Caco-2 (cell line): ENCODE measurements at regions not wholly inside any gene's neighbourhood (a gene's known extent, or its start where the extent isn't known, plus 50 kb on each side); places are given as distances from the start of the nearest gene placed in this dataset.

Experiments used
- BruUV-seq: library from RNA; stranded (reverse); fragments of 400-500 nt; replicated peaks from 2 replicates; lab custom pipeline; 2021; lab: Mats Ljungman, UMichigan
- CTCF ChIA-PET: fragments of 300-600 bp; sonication (Branson Sonifier 250); formaldehyde crosslinking; loops from one replicate; lab custom pipeline; 2022; ENCODE audit warnings: antibody characterized with exemption; lab: Charles Lee
- POLR2A ChIA-PET: fragments of 300-600 bp; sonication (Branson Sonifier 250); formaldehyde crosslinking; loops from one replicate; lab custom pipeline; 2022; ENCODE audit warnings: antibody characterized with exemption; lab: Charles Lee
- DNase-seq, 2 experiments: peaks; one replicate each; pipeline versions ENCODE4 v3.0.0 to v3.0.0-alpha.2; 2020 to 2022
- H3K27me3 ChIP-seq: replicated peaks from 2 replicates; pipeline ENCODE4 v1.6.0; 2011; ENCODE audit warnings: low read length; ENCODE audit not compliant: control insufficient read depth, insufficient read depth
- H3K36me3 ChIP-seq: 2 replicates; pipeline ENCODE4 v1.5.1; 2011; ENCODE audit warnings: low read length; ENCODE audit not compliant: control insufficient read depth, insufficient read depth
- H3K4me1 ChIP-seq: fragments of 250-450 bp; sonication (Bioruptor Pico); 2 replicates; pipeline ENCODE4 v1.5.1; 2020; ENCODE audit warnings: mild to moderate bottlenecking
- H3K4me3 ChIP-seq: 2 replicates; pipeline ENCODE4 v1.5.1; 2011; ENCODE audit warnings: low read depth, mild to moderate bottlenecking, control low read depth, low read length
- H3K9me3 ChIP-seq: fragments of 250-450 bp; sonication (Bioruptor Pico); 2 replicates; pipeline ENCODE4 v1.5.1; 2020; ENCODE audit warnings: mild to moderate bottlenecking, moderate library complexity
- H3K27ac Mint-ChIP-seq: one replicate; pipeline ENCODE4 v1.8.0; 2022; ENCODE audit warnings: mixed read lengths; ENCODE audit not compliant: unreplicated experiment
- H3K27me3 Mint-ChIP-seq: one replicate; pipeline ENCODE4 v1.8.0; 2022; ENCODE audit warnings: mixed read lengths; ENCODE audit not compliant: insufficient read depth, unreplicated experiment
- H3K36me3 Mint-ChIP-seq: one replicate; pipeline ENCODE4 v1.8.0; 2022; ENCODE audit warnings: mild to moderate bottlenecking, mixed read lengths; ENCODE audit not compliant: insufficient read depth, unreplicated experiment
- H3K4me1 Mint-ChIP-seq: one replicate; pipeline ENCODE4 v1.8.0; 2022; ENCODE audit warnings: low read depth, mixed read lengths; ENCODE audit not compliant: unreplicated experiment
- H3K4me3 Mint-ChIP-seq: one replicate; pipeline ENCODE4 v1.8.0; 2022; ENCODE audit warnings: mild to moderate bottlenecking, moderate library complexity, mixed read lengths; ENCODE audit not compliant: unreplicated experiment
- H3K9me3 Mint-ChIP-seq: one replicate; pipeline ENCODE4 v1.8.0; 2022; ENCODE audit warnings: mixed read lengths; ENCODE audit not compliant: unreplicated experiment
- intact Hi-C: fragments of 100-400 bp; cut with micrococcal nuclease; formaldehyde crosslinking; loops from one replicate; pipeline ENCODE4 v1.10.0; 2022; ENCODE audit not compliant: unreplicated experiment
- TF ChIP-seq, protein P1 (sequence below), 2 experiments: fragments of 200-600 bp in 1 of 2; IDR thresholded peaks; 1 replicate in 1 of 2; 2 replicates in 1 of 2; pipeline versions ENCODE4 v1.5.1 to v1.8.0; 2011 to 2022; ENCODE audit warnings: antibody characterized with exemption in 1 of 2, control low read depth in 1 of 2, inconsistent platforms in 1 of 2, low read depth in 1 of 2, low read length in 1 of 2, mild to moderate bottlenecking in 1 of 2, moderate library complexity in 1 of 2; ENCODE audit not compliant: insufficient read depth in 1 of 2, severe bottlenecking in 1 of 2, unreplicated experiment in 1 of 2

DNA sequence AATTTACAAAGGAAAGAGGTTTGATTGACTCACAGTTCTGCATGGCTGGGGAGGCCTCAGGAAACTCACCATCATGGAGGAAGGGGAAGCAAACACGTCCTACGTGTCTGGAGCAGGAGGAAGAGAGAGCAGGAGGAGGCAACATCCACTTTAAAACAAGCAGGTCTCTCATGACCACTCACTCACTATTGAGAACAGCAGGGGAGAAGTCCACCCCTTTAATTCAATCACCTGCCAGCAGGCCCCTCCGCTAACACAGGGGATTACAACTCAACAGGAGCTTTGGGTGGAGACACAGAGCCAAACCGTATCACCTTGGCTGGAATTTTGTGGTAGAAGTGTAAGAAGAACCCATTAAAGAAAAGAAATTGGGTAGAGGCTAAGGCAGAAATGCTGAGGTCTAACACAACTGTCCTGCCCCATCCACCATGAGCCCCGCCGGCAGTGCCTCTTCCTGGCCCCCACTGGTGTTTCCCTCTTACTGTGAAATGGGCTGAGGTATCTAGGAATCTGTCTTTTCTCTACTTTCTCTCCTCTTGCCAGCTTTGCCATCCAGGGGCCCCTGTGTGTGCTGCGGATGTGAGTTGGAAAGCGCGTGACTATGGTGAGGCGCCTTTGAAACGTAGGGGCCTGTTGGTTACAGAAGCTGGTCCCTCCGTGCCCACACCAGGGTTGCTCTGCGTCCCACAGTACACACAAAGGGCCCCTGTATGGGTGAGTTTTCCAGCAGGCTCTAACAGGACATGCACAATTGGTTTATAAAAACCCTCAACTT lies 108.0 kb upstream of the TMEM132D start:
- Mint-ChIP-seq H3K36me3 (no peaks in the 10 kb centered on the region), H3K9me3 (no peaks in the 10 kb centered on the region), H3K27ac (no peak overlapping the region), H3K4me1 (no peaks in the 10 kb centered on the region), H3K4me3 (no peak overlapping the region), H3K27me3 (peaks cover 2% of the 10 kb centered on the region)
- no peaks in the 10 kb centered on the region for H3K36me3 ChIP-seq
- ChIA-PET POLR2A (no interaction called here), CTCF (no interaction called here)
- no peaks in the 10 kb centered on the region for H3K4me1 ChIP-seq
- intact Hi-C loops: no loop called here
- H3K27me3 ChIP-seq: no peaks in the 10 kb centered on the region
- TF ChIP-seq, protein P1, sequence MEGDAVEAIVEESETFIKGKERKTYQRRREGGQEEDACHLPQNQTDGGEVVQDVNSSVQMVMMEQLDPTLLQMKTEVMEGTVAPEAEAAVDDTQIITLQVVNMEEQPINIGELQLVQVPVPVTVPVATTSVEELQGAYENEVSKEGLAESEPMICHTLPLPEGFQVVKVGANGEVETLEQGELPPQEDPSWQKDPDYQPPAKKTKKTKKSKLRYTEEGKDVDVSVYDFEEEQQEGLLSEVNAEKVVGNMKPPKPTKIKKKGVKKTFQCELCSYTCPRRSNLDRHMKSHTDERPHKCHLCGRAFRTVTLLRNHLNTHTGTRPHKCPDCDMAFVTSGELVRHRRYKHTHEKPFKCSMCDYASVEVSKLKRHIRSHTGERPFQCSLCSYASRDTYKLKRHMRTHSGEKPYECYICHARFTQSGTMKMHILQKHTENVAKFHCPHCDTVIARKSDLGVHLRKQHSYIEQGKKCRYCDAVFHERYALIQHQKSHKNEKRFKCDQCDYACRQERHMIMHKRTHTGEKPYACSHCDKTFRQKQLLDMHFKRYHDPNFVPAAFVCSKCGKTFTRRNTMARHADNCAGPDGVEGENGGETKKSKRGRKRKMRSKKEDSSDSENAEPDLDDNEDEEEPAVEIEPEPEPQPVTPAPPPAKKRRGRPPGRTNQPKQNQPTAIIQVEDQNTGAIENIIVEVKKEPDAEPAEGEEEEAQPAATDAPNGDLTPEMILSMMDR (IDR thresholded peaks at IDR 0.05; ENCODE audit: insufficient read depth in 1 of 2, low read depth in 1 of 2, low read length in 1 of 2, severe bottlenecking in 1 of 2, unreplicated experiment in 1 of 2): no peak
- no peak for DNase-seq
- no peaks in the 10 kb centered on the region for H3K9me3 ChIP-seq
- H3K4me3 ChIP-seq: no peak overlapping the region
- BruUV-seq: no TSS peak

DNA sequence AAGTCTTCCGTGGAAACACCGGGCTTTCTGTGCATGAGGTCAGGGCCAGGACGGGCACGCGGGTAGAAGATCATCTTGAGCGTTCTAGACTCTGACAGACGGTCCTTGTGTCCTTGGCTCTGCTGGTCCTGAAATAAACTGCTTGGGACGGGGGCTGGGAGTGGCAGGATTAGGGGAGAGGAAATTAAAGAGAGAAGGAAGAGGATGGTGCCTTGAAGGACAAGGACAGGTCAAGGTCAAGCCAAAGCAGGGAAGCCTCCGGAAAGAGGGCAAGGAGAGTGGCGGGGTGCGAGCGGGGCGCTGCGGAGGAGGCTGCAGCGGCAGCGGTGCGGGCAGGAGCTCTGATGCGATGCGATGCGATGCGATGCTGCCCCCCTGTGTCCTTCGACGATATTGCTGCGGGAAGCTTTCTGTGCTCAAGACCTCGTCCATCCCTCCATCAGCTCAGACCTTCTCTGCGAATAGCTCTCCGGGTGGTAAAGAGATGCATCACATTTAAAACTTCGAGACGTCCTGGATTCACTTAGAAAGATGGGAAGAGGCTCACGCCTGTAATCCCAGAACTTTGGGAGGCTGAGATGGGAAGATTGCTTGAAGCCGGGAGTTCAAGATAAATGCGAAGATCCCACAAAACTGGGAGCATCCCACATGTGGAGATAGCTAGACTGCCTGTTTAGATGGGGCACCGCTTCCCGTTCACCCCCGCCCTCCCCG lies 110.1 kb upstream of the TMEM132D start:
- peak in 1 of 2 experiments; percentile 67 for DNase-seq
- no peaks in the 10 kb centered on the region for H3K27me3 Mint-ChIP-seq
- Histone ChIP-seq H3K36me3 (no peaks in the 10 kb centered on the region), H3K4me3 (no peak overlapping the region), H3K27me3 (no peaks in the 10 kb centered on the region), H3K4me1 (no peaks in the 10 kb centered on the region), H3K9me3 (no peaks in the 10 kb centered on the region)
- no peak overlapping the region for H3K4me3 Mint-ChIP-seq
- no peaks in the 10 kb centered on the region for H3K36me3 Mint-ChIP-seq
- POLR2A ChIA-PET: no interaction called here
- H3K4me1 Mint-ChIP-seq: no peaks in the 10 kb centered on the region
- no peaks in the 10 kb centered on the region for H3K9me3 Mint-ChIP-seq
- CTCF ChIA-PET: interaction anchor here (0.6 to 1.6 kb wide), 8 partner anchors 12 to 1755 kb away, joined by 3 to 6 read pairs (median 4); no protein-coding TSS in a partner anchor
- no peak overlapping the region for H3K27ac Mint-ChIP-seq
- TF ChIP-seq, protein P1 (IDR thresholded peaks at IDR 0.05; ENCODE audit: insufficient read depth in 1 of 2, low read depth in 1 of 2, low read length in 1 of 2, severe bottlenecking in 1 of 2, unreplicated experiment in 1 of 2): peak; percentile 46 to 72
- no TSS peak for BruUV-seq
- intact Hi-C loops: loop anchor here (2.0 kb wide), 1 partner anchor 103 kb away; no protein-coding TSS in a partner anchor

DNA sequence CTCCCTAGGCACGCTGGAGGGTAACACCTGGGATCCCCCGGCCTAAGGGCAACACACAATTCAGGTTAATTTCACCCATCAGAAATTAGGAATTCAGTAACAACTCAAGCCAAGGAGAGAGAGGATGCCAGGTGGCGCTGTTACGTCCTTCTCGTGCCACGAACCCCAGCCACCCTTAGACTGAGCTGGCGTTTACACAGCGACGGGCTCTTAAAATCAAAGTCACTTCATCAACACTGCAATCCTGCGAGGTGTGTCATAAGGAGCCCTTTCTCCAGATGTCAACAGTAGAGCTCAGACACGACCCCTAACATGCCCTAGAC lies 110.6 kb upstream of the TMEM132D start:
- DNase-seq: no peak
- Mint-ChIP-seq H3K36me3 (no peaks in the 10 kb centered on the region), H3K27ac (no peak overlapping the region), H3K4me1 (no peaks in the 10 kb centered on the region), H3K9me3 (no peaks in the 10 kb centered on the region), H3K27me3 (no peaks in the 10 kb centered on the region), H3K4me3 (no peak overlapping the region)
- no TSS peak for BruUV-seq
- intact Hi-C loops: loop anchor here (2.0 kb wide), 1 partner anchor 104 kb away; no protein-coding TSS in a partner anchor
- no peaks in the 10 kb centered on the region for H3K27me3 ChIP-seq
- H3K4me3 ChIP-seq: no peak overlapping the region
- no peaks in the 10 kb centered on the region for H3K36me3 ChIP-seq
- TF ChIP-seq, protein P1 (IDR thresholded peaks at IDR 0.05; ENCODE audit: insufficient read depth in 1 of 2, low read depth in 1 of 2, low read length in 1 of 2, severe bottlenecking in 1 of 2, unreplicated experiment in 1 of 2): no peak
- POLR2A ChIA-PET: no interaction called here
- CTCF ChIA-PET: interaction anchor here (0.6 to 1.6 kb wide), 8 partner anchors 12 to 1755 kb away, joined by 3 to 6 read pairs (median 4); no protein-coding TSS in a partner anchor
- no peaks in the 10 kb centered on the region for H3K4me1 ChIP-seq
- no peaks in the 10 kb centered on the region for H3K9me3 ChIP-seq
